ENCODE measurements at regions not wholly inside any gene's neighbourhood (a gene's known extent, or its start where the extent isn't known, plus 50 kb on each side); places are given as distances from the start of the nearest gene placed in this dataset.
A peak's percentile ranks its signal among the peaks of the same experiment; 100 is the strongest.

- no peaks in the 10 kb centered on the region for H3K4me1 ChIP-seq (ENCODE audit: insufficient read depth)
- 50% methylated on average over 2 of the region's 2 CpGs for WGBS
- peak; percentile 60 for DNase-seq (ENCODE audit: extremely low spot score)
Measured at GRCh38 chr19:31903979-31904378, 441.4 kb upstream of the ZNF507 start.

GRCh38 chr19:31906111-31906871 is 439.1 kb upstream of the ZNF507 start:
- H3K4me1 ChIP-seq (ENCODE audit: insufficient read depth), result no peaks in the 10 kb centered on the region
- DNase-seq (ENCODE audit: extremely low spot score), result peak; percentile 65
- no peaks in the 10 kb centered on the region for H3K36me3 ChIP-seq (ENCODE audit: insufficient read depth)
- H3K4me3 ChIP-seq (ENCODE audit: low read depth, low read length), result no peak overlapping the region
- WGBS, result 26% methylated on average over 9 of the region's 9 CpGs
- peak overlapping the region; percentile 52 for H3K27ac ChIP-seq (ENCODE audit: low read depth)

More at GRCh38 chr19:31903979-31904378, 441.4 kb upstream of the ZNF507 start:
- Histone ChIP-seq H3K36me3 (ENCODE audit: insufficient read depth) (no peaks in the 10 kb centered on the region), H3K4me3 (ENCODE audit: low read depth, low read length) (no peak overlapping the region), H3K27ac (ENCODE audit: low read depth) (no peak overlapping the region)

- Histone ChIP-seq H3K4me1 (ENCODE audit: insufficient read depth) (no peaks in the 10 kb centered on the region), H3K4me3 (ENCODE audit: low read depth, low read length) (no peak overlapping the region), H3K36me3 (ENCODE audit: insufficient read depth) (no peaks in the 10 kb centered on the region), H3K27ac (ENCODE audit: low read depth) (no peak overlapping the region)
- 52% methylated on average over 1 of the region's 1 CpG for WGBS
- no peak for DNase-seq (ENCODE audit: extremely low spot score)
Measured at GRCh38 chr19:31907661-31908060, 437.7 kb upstream of the ZNF507 start.

- H3K27ac ChIP-seq (ENCODE audit: low read depth), result no peak overlapping the region
- H3K4me1 ChIP-seq (ENCODE audit: insufficient read depth), result no peaks in the 10 kb centered on the region
- H3K36me3 ChIP-seq (ENCODE audit: insufficient read depth), result no peaks in the 10 kb centered on the region
- DNase-seq (ENCODE audit: extremely low spot score), result no peak
- H3K4me3 ChIP-seq (ENCODE audit: low read depth, low read length), result no peak overlapping the region
- WGBS, result 71% methylated on average over 3 of the region's 3 CpGs
Measured at GRCh38 chr19:31908080-31908479, 437.3 kb upstream of the ZNF507 start.

- H3K36me3 ChIP-seq (ENCODE audit: insufficient read depth), result no peaks in the 10 kb centered on the region
- H3K4me3 ChIP-seq (ENCODE audit: low read depth, low read length), result no peak overlapping the region
- no peaks in the 10 kb centered on the region for H3K4me1 ChIP-seq (ENCODE audit: insufficient read depth)
- DNase-seq (ENCODE audit: extremely low spot score), result no peak
- H3K27ac ChIP-seq (ENCODE audit: low read depth), result no peak overlapping the region
- 80% methylated on average over 10 of the region's 10 CpGs for WGBS
Measured at GRCh38 chr19:31908496-31909225, 436.7 kb upstream of the ZNF507 start.

GRCh38 chr19:31910224-31910623 is 435.2 kb upstream of the ZNF507 start:
- WGBS, result 81% methylated on average over 6 of the region's 6 CpGs
- no peaks in the 10 kb centered on the region for H3K36me3 ChIP-seq (ENCODE audit: insufficient read depth)
- no peaks in the 10 kb centered on the region for H3K4me1 ChIP-seq (ENCODE audit: insufficient read depth)
- no peak overlapping the region for H3K4me3 ChIP-seq (ENCODE audit: low read depth, low read length)
- H3K27ac ChIP-seq (ENCODE audit: low read depth), result no peak overlapping the region
- DNase-seq (ENCODE audit: extremely low spot score), result no peak

GRCh38 chr19:31911577-31911976 is 433.8 kb upstream of the ZNF507 start:
- Histone ChIP-seq H3K36me3 (ENCODE audit: insufficient read depth) (no peaks in the 10 kb centered on the region), H3K4me3 (ENCODE audit: low read depth, low read length) (no peak overlapping the region), H3K4me1 (ENCODE audit: insufficient read depth) (no peaks in the 10 kb centered on the region), H3K27ac (ENCODE audit: low read depth) (no peak overlapping the region)
- WGBS, result 79% methylated on average over 6 of the region's 6 CpGs
- no peak for DNase-seq (ENCODE audit: extremely low spot score)

- no peaks in the 10 kb centered on the region for H3K4me1 ChIP-seq (ENCODE audit: insufficient read depth)
- H3K36me3 ChIP-seq (ENCODE audit: insufficient read depth), result no peaks in the 10 kb centered on the region
- H3K27ac ChIP-seq (ENCODE audit: low read depth), result no peak overlapping the region
- H3K4me3 ChIP-seq (ENCODE audit: low read depth, low read length), result no peak overlapping the region
- WGBS, result 62% methylated on average over 7 of the region's 7 CpGs
- DNase-seq (ENCODE audit: extremely low spot score), result no peak
Measured at GRCh38 chr19:31913103-31913661, 432.2 kb upstream of the ZNF507 start.

- no peaks in the 10 kb centered on the region for H3K4me1 ChIP-seq (ENCODE audit: insufficient read depth)
- H3K4me3 ChIP-seq (ENCODE audit: low read depth, low read length), result no peak overlapping the region
- H3K27ac ChIP-seq (ENCODE audit: low read depth), result no peak overlapping the region
- DNase-seq (ENCODE audit: extremely low spot score), result no peak
- no peaks in the 10 kb centered on the region for H3K36me3 ChIP-seq (ENCODE audit: insufficient read depth)
- 87% methylated on average over 2 of the region's 2 CpGs for WGBS
Measured at GRCh38 chr19:31930401-31930800, 415.0 kb upstream of the ZNF507 start.

- no peak overlapping the region for H3K27ac ChIP-seq (ENCODE audit: low read depth)
- no peaks in the 10 kb centered on the region for H3K4me1 ChIP-seq (ENCODE audit: insufficient read depth)
- no peak for DNase-seq (ENCODE audit: extremely low spot score)
- H3K4me3 ChIP-seq (ENCODE audit: low read depth, low read length), result no peak overlapping the region
- 88% methylated on average over 3 of the region's 3 CpGs for WGBS
- H3K36me3 ChIP-seq (ENCODE audit: insufficient read depth), result no peaks in the 10 kb centered on the region
Measured at GRCh38 chr19:31937983-31938382, 407.4 kb upstream of the ZNF507 start.

- DNase-seq (ENCODE audit: extremely low spot score), result no peak
- Histone ChIP-seq H3K27ac (ENCODE audit: low read depth) (no peak overlapping the region), H3K36me3 (ENCODE audit: insufficient read depth) (no peaks in the 10 kb centered on the region), H3K4me3 (ENCODE audit: low read depth, low read length) (no peak overlapping the region), H3K4me1 (ENCODE audit: insufficient read depth) (no peaks in the 10 kb centered on the region)
- WGBS, result 83% methylated on average over 5 of the region's 5 CpGs
Measured at GRCh38 chr19:31938675-31939074, 406.7 kb upstream of the ZNF507 start.

- H3K4me3 ChIP-seq (ENCODE audit: low read depth, low read length), result no peak overlapping the region
- no peaks in the 10 kb centered on the region for H3K4me1 ChIP-seq (ENCODE audit: insufficient read depth)
- no peak overlapping the region for H3K27ac ChIP-seq (ENCODE audit: low read depth)
- 73% methylated on average over 2 of the region's 2 CpGs for WGBS
- H3K36me3 ChIP-seq (ENCODE audit: insufficient read depth), result no peaks in the 10 kb centered on the region
- DNase-seq (ENCODE audit: extremely low spot score), result no peak
Measured at GRCh38 chr19:31940396-31940795, 405.0 kb upstream of the ZNF507 start.

- Histone ChIP-seq H3K27ac (ENCODE audit: low read depth) (no peak overlapping the region), H3K4me3 (ENCODE audit: low read depth, low read length) (no peak overlapping the region), H3K4me1 (ENCODE audit: insufficient read depth) (no peaks in the 10 kb centered on the region), H3K36me3 (ENCODE audit: insufficient read depth) (no peaks in the 10 kb centered on the region)
- DNase-seq (ENCODE audit: extremely low spot score), result peak; percentile 41
- WGBS, result 42% methylated on average over 11 of the region's 11 CpGs
Measured at GRCh38 chr19:31943191-31943661, 402.2 kb upstream of the ZNF507 start.

GRCh38 chr19:31943778-31944177 is 401.6 kb upstream of the ZNF507 start:
- Histone ChIP-seq H3K4me3 (ENCODE audit: low read depth, low read length) (no peak overlapping the region), H3K27ac (ENCODE audit: low read depth) (no peak overlapping the region), H3K4me1 (ENCODE audit: insufficient read depth) (no peaks in the 10 kb centered on the region), H3K36me3 (ENCODE audit: insufficient read depth) (no peaks in the 10 kb centered on the region)
- WGBS, result 61% methylated on average over 11 of the region's 11 CpGs
- DNase-seq (ENCODE audit: extremely low spot score), result no peak

All from urinary bladder (tissue), 3 donors.